IMR-90 (cell line): ENCODE measurements at regions not wholly inside any gene's neighbourhood (a gene's known extent, or its start where the extent isn't known, plus 50 kb on each side); places are given as distances from the start of the nearest gene placed in this dataset.

Source experiments
- MXI1 ChIP-seq: IDR thresholded peaks from 2 replicates; pipeline ENCODE4 v1.6.1; 2012; ENCODE audit warnings: low read depth, mild to moderate bottlenecking, low read length, moderate library complexity, borderline replicate concordance
- RCOR1 ChIP-seq: IDR thresholded peaks from 2 replicates; pipeline ENCODE4 v1.6.1; 2012; ENCODE audit warnings: mild to moderate bottlenecking, low read length, improper control_type of control experiment; ENCODE audit not compliant: insufficient replicate concordance
- TF ChIP-seq, protein P1 (sequence below): conservative IDR thresholded peaks from 2 replicates; pipeline ENCODE4 v1.5.1; 2012; ENCODE audit warnings: mild to moderate bottlenecking, low read depth, low read length, improper control_type of control experiment
- TF ChIP-seq, protein P2 (sequence below): fragments of 150-350 bp; IDR thresholded peaks from 2 replicates; pipeline ENCODE4 v1.6.1; 2017; ENCODE audit warnings: mild to moderate bottlenecking, antibody characterized with exemption, low read length, low read depth

DNA sequence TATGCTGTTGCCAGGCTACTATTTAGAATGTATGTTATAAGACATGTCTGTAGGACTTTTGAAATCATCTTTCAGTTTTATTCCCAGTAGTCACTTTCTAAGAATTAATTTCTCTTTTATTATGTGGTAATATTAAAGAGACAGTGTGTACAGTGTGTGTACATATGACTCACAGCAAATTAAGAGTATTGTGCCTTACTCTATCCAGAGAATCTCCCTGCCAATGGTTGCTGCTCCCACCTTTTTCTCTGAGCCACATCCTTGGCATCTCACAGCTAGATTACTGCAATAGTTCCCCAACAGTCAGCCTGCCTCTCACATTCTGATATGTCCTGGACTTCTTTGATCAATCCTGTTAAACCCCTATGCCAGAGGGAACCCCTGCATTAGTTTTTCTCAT is 114.5 kb downstream of the ANXA5 start:
- TF ChIP-seq, protein P1, sequence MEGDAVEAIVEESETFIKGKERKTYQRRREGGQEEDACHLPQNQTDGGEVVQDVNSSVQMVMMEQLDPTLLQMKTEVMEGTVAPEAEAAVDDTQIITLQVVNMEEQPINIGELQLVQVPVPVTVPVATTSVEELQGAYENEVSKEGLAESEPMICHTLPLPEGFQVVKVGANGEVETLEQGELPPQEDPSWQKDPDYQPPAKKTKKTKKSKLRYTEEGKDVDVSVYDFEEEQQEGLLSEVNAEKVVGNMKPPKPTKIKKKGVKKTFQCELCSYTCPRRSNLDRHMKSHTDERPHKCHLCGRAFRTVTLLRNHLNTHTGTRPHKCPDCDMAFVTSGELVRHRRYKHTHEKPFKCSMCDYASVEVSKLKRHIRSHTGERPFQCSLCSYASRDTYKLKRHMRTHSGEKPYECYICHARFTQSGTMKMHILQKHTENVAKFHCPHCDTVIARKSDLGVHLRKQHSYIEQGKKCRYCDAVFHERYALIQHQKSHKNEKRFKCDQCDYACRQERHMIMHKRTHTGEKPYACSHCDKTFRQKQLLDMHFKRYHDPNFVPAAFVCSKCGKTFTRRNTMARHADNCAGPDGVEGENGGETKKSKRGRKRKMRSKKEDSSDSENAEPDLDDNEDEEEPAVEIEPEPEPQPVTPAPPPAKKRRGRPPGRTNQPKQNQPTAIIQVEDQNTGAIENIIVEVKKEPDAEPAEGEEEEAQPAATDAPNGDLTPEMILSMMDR, result no peak
- TF ChIP-seq RCOR1, result no peak
- TF ChIP-seq, protein P2, sequence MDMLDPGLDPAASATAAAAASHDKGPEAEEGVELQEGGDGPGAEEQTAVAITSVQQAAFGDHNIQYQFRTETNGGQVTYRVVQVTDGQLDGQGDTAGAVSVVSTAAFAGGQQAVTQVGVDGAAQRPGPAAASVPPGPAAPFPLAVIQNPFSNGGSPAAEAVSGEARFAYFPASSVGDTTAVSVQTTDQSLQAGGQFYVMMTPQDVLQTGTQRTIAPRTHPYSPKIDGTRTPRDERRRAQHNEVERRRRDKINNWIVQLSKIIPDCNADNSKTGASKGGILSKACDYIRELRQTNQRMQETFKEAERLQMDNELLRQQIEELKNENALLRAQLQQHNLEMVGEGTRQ, result no peak
- TF ChIP-seq MXI1, result no peak
